IMR-90 (cell line): ENCODE measurements at regions not wholly inside any gene's neighbourhood (a gene's known extent, or its start where the extent isn't known, plus 50 kb on each side); places are given as distances from the start of the nearest gene placed in this dataset.

Source experiments
- BHLHE40 ChIP-seq: fragments of 150-350 bp; IDR thresholded peaks from 2 replicates; pipeline ENCODE4 v1.6.1; 2016; ENCODE audit warnings: mild to moderate bottlenecking, low read depth, low read length
- CEBPB ChIP-seq: IDR thresholded peaks from 2 replicates; pipeline ENCODE4 v1.6.1; 2012; ENCODE audit warnings: low read depth, low read length, improper control_type of control experiment
- CTCF ChIP-seq: conservative IDR thresholded peaks from 2 replicates; pipeline ENCODE4 v1.5.1; 2012; ENCODE audit warnings: mild to moderate bottlenecking, low read depth, low read length, improper control_type of control experiment
- ELK1 ChIP-seq: fragments of 150-350 bp; IDR thresholded peaks from 2 replicates; pipeline ENCODE4 v1.6.1; 2016; ENCODE audit warnings: low read depth, mild to moderate bottlenecking, low read length, moderate library complexity, borderline replicate concordance
- MAFK ChIP-seq: IDR thresholded peaks from 2 replicates; pipeline ENCODE4 v1.6.1; 2012; ENCODE audit warnings: low read depth, low read length, improper control_type of control experiment
- MAZ ChIP-seq: IDR thresholded peaks from 2 replicates; pipeline ENCODE4 v1.6.1; 2012; ENCODE audit warnings: low read depth, mild to moderate bottlenecking, low read length, improper control_type of control experiment, moderate library complexity, borderline replicate concordance
- MXI1 ChIP-seq: IDR thresholded peaks from 2 replicates; pipeline ENCODE4 v1.6.1; 2012; ENCODE audit warnings: low read depth, mild to moderate bottlenecking, low read length, moderate library complexity, borderline replicate concordance
- NFE2L2 ChIP-seq: fragments of 150-350 bp; IDR thresholded peaks from 2 replicates; pipeline ENCODE4 v1.6.1; 2016; ENCODE audit warnings: low read depth, mild to moderate bottlenecking, low read length
- POLR2A ChIP-seq: IDR thresholded peaks from 2 replicates; pipeline ENCODE4 v1.6.1; 2012; ENCODE audit warnings: mild to moderate bottlenecking, low read depth, low read length
- RAD21 ChIP-seq: IDR thresholded peaks from 2 replicates; pipeline ENCODE4 v1.6.1; 2012; ENCODE audit warnings: low read length, improper control_type of control experiment
- RCOR1 ChIP-seq: IDR thresholded peaks from 2 replicates; pipeline ENCODE4 v1.6.1; 2012; ENCODE audit warnings: mild to moderate bottlenecking, low read length, improper control_type of control experiment; ENCODE audit not compliant: insufficient replicate concordance
- SMC3 ChIP-seq: fragments of 150-350 bp; IDR thresholded peaks from 2 replicates; pipeline ENCODE4 v1.6.1; 2016; ENCODE audit warnings: low read depth, mild to moderate bottlenecking, antibody characterized with exemption, low read length, moderate library complexity
- USF2 ChIP-seq: fragments of 150-350 bp; IDR thresholded peaks from 2 replicates; pipeline ENCODE4 v1.6.1; 2017; ENCODE audit warnings: mild to moderate bottlenecking, antibody characterized with exemption, low read length, low read depth

- TF ChIP-seq CTCF (no peak), ELK1 (no peak), POLR2A (no peak), RAD21 (no peak), MXI1 (no peak), SMC3 (no peak), BHLHE40 (no peak), USF2 (no peak), MAZ (no peak), CEBPB (no peak), RCOR1 (no peak), MAFK (no peak), NFE2L2 (no peak)
Observed at GRCh38 chr18:2144811-2145210, 426.5 kb downstream of the METTL4 start.
